ENCODE measurements at regions not wholly inside any gene's neighbourhood (a gene's known extent, or its start where the extent isn't known, plus 50 kb on each side); places are given as distances from the start of the nearest gene placed in this dataset.

DNA sequence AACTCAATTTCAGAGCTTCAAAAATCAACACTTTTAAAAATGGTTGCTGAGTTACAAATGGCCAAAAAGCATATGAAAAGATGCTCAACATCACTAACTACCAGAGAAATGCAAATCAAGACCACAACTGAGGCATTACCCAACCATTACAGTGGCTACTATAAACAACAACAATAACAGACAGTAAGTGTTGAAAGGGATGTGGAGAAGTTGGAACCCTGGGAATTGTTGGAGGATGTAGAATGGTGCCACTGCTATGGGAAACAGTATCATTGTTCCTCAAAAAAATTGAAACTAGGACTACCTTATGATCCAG is 173.3 kb upstream of the SPRED2 start:
- H3K27ac ChIP-seq (ENCODE audit: low read depth in 2 of 2, low read length in 1 of 2), result no peak overlapping the region
- no peak for DNase-seq
- CTCF ChIA-PET, result no interaction called here
- H2AFZ ChIP-seq (ENCODE audit: low read depth), result no peak overlapping the region
- H3K9me3 ChIP-seq, result no peaks in the 10 kb centered on the region
- H3K4me2 ChIP-seq, result no peak overlapping the region
- no peak overlapping the region for H3K9ac ChIP-seq
- POLR2A ChIA-PET, result no interaction called here
- TF ChIP-seq RXRA (IDR thresholded peaks at IDR 0.05; ENCODE audit: borderline replicate concordance, low read depth) (no peak), FOXM1 (IDR thresholded peaks at IDR 0.05; ENCODE audit: low read depth) (no peak), TAF1 (IDR thresholded peaks at IDR 0.05; ENCODE audit: borderline replicate concordance, low read depth, low read length) (no peak), YY1 (IDR thresholded peaks at IDR 0.05; ENCODE audit: low read depth) (no peak), FOXJ3 (CRISPR knock-in tag; IDR thresholded peaks at IDR 0.05) (no peak), GATA2 (CRISPR knock-in tag; IDR thresholded peaks at IDR 0.05) (no peak), RCOR1 (IDR thresholded peaks at IDR 0.05; ENCODE audit: low read length) (no peak), RAD21 (IDR thresholded peaks at IDR 0.05; ENCODE audit: low read length) (no peak), NRF1 (IDR thresholded peaks at IDR 0.05; ENCODE audit: low read depth, low read length) (no peak), CHD2 (IDR thresholded peaks at IDR 0.05; ENCODE audit: low read length, partially characterized antibody) (no peak), RFX5 (IDR thresholded peaks at IDR 0.05; ENCODE audit: low read length) (no peak), SMC3 (IDR thresholded peaks at IDR 0.05; ENCODE audit: low read depth, low read length) (no peak), TCF12 (IDR thresholded peaks at IDR 0.05) (no peak)
- TF ChIP-seq, protein P1, sequence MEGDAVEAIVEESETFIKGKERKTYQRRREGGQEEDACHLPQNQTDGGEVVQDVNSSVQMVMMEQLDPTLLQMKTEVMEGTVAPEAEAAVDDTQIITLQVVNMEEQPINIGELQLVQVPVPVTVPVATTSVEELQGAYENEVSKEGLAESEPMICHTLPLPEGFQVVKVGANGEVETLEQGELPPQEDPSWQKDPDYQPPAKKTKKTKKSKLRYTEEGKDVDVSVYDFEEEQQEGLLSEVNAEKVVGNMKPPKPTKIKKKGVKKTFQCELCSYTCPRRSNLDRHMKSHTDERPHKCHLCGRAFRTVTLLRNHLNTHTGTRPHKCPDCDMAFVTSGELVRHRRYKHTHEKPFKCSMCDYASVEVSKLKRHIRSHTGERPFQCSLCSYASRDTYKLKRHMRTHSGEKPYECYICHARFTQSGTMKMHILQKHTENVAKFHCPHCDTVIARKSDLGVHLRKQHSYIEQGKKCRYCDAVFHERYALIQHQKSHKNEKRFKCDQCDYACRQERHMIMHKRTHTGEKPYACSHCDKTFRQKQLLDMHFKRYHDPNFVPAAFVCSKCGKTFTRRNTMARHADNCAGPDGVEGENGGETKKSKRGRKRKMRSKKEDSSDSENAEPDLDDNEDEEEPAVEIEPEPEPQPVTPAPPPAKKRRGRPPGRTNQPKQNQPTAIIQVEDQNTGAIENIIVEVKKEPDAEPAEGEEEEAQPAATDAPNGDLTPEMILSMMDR (IDR thresholded peaks at IDR 0.05), result no peak
- TF ChIP-seq, protein P2, sequence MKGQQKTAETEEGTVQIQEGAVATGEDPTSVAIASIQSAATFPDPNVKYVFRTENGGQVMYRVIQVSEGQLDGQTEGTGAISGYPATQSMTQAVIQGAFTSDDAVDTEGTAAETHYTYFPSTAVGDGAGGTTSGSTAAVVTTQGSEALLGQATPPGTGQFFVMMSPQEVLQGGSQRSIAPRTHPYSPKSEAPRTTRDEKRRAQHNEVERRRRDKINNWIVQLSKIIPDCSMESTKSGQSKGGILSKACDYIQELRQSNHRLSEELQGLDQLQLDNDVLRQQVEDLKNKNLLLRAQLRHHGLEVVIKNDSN (IDR thresholded peaks at IDR 0.05; ENCODE audit: borderline replicate concordance, low read depth), result no peak
- no peaks in the 10 kb centered on the region for H3K4me1 ChIP-seq (ENCODE audit: control insufficient read depth in 1 of 2, insufficient read depth in 2 of 2, low read depth in 1 of 2, low read length in 1 of 2)
- H3K27me3 ChIP-seq (ENCODE audit: insufficient read depth), result no peaks in the 10 kb centered on the region
- no peaks in the 10 kb centered on the region for H3F3A ChIP-seq (replicated peaks; ENCODE audit: insufficient read depth)
- no peaks in the 10 kb centered on the region for H3K9me2 ChIP-seq
- H3K4me3 ChIP-seq (ENCODE audit: low read depth in 2 of 2, low read length in 1 of 2), result no peak overlapping the region
- no peaks in the 10 kb centered on the region for H4K20me1 ChIP-seq (ENCODE audit: insufficient read depth)
- H3K79me2 ChIP-seq (ENCODE audit: insufficient read depth), result no peaks in the 10 kb centered on the region
- no peaks in the 10 kb centered on the region for H3K36me3 ChIP-seq (replicated peaks in 1 of 2; ENCODE audit: control insufficient read depth in 1 of 2, insufficient read depth in 2 of 2, low read length in 1 of 2)

DNA sequence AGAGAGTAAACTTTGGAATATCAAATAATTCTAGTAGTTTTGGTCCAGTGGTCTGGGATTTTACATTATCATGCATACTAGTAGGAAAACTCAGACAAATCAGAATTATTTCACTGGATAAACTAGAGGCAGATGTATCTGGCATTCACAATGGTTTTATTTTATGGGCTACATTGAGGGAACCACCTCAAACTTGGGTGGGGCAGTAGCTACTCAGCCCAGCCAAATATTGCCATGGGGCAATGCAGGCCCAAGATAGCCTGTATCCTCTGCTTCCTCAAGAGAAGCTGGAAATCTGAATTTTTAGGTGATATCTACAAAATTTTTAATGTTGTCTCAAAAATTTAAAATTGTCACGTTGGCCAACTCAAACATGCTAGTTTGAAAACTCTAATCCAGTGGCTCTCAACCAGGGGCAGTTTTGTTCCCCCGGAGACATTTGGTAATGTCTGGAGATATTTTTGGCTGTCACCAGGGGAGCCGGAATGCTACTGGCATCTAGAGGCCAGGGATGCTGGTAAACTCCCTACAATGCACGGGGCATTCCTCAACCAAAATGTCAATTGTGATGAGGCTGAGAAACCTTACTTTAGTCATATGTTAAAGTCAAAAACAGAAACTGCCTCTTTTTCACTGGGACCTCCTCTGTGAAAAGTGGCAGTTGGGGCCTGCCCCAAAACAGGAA is 172.8 kb upstream of the SPRED2 start:
- Histone ChIP-seq H2AFZ (ENCODE audit: low read depth) (no peak overlapping the region), H3K36me3 (replicated peaks in 1 of 2; ENCODE audit: control insufficient read depth in 1 of 2, insufficient read depth in 2 of 2, low read length in 1 of 2) (no peaks in the 10 kb centered on the region), H3K9me2 (no peaks in the 10 kb centered on the region), H3K79me2 (ENCODE audit: insufficient read depth) (no peaks in the 10 kb centered on the region), H4K20me1 (ENCODE audit: insufficient read depth) (no peaks in the 10 kb centered on the region), H3K9me3 (no peaks in the 10 kb centered on the region), H3K4me3 (ENCODE audit: low read depth in 2 of 2, low read length in 1 of 2) (no peak overlapping the region), H3K4me2 (no peak overlapping the region), H3K4me1 (ENCODE audit: control insufficient read depth in 1 of 2, insufficient read depth in 2 of 2, low read depth in 1 of 2, low read length in 1 of 2) (no peaks in the 10 kb centered on the region), H3F3A (replicated peaks; ENCODE audit: insufficient read depth) (no peaks in the 10 kb centered on the region), H3K9ac (no peak overlapping the region), H3K27me3 (ENCODE audit: insufficient read depth) (no peaks in the 10 kb centered on the region), H3K27ac (ENCODE audit: low read depth in 2 of 2, low read length in 1 of 2) (no peak overlapping the region)
- POLR2A ChIA-PET, result no interaction called here
- CTCF ChIA-PET, result no interaction called here
- WGBS (ENCODE audit: low lambda C conversion rate), result 86% methylated on average over 4 of the region's 4 CpGs
- DNase-seq, result no peak
- no peak for TF ChIP-seq FOXM1 (IDR thresholded peaks at IDR 0.05; ENCODE audit: low read depth)
- no peak for TF ChIP-seq GABPA (IDR thresholded peaks at IDR 0.05; ENCODE audit: low read depth)
- no peak for TF ChIP-seq NRF1 (IDR thresholded peaks at IDR 0.05; ENCODE audit: low read depth, low read length)
- TF ChIP-seq, protein P3, sequence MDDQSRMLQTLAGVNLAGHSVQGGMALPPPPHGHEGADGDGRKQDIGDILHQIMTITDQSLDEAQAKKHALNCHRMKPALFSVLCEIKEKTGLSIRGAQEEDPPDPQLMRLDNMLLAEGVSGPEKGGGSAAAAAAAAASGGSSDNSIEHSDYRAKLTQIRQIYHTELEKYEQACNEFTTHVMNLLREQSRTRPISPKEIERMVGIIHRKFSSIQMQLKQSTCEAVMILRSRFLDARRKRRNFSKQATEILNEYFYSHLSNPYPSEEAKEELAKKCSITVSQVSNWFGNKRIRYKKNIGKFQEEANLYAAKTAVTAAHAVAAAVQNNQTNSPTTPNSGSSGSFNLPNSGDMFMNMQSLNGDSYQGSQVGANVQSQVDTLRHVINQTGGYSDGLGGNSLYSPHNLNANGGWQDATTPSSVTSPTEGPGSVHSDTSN (IDR thresholded peaks at IDR 0.05), result no peak
- no peak for TF ChIP-seq MXI1 (IDR thresholded peaks at IDR 0.05; ENCODE audit: low read depth, low read length)
- TF ChIP-seq, protein P4, sequence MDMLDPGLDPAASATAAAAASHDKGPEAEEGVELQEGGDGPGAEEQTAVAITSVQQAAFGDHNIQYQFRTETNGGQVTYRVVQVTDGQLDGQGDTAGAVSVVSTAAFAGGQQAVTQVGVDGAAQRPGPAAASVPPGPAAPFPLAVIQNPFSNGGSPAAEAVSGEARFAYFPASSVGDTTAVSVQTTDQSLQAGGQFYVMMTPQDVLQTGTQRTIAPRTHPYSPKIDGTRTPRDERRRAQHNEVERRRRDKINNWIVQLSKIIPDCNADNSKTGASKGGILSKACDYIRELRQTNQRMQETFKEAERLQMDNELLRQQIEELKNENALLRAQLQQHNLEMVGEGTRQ (IDR thresholded peaks at IDR 0.05; ENCODE audit: borderline replicate concordance, low read depth, low read length), result no peak
- TF ChIP-seq, protein P5, sequence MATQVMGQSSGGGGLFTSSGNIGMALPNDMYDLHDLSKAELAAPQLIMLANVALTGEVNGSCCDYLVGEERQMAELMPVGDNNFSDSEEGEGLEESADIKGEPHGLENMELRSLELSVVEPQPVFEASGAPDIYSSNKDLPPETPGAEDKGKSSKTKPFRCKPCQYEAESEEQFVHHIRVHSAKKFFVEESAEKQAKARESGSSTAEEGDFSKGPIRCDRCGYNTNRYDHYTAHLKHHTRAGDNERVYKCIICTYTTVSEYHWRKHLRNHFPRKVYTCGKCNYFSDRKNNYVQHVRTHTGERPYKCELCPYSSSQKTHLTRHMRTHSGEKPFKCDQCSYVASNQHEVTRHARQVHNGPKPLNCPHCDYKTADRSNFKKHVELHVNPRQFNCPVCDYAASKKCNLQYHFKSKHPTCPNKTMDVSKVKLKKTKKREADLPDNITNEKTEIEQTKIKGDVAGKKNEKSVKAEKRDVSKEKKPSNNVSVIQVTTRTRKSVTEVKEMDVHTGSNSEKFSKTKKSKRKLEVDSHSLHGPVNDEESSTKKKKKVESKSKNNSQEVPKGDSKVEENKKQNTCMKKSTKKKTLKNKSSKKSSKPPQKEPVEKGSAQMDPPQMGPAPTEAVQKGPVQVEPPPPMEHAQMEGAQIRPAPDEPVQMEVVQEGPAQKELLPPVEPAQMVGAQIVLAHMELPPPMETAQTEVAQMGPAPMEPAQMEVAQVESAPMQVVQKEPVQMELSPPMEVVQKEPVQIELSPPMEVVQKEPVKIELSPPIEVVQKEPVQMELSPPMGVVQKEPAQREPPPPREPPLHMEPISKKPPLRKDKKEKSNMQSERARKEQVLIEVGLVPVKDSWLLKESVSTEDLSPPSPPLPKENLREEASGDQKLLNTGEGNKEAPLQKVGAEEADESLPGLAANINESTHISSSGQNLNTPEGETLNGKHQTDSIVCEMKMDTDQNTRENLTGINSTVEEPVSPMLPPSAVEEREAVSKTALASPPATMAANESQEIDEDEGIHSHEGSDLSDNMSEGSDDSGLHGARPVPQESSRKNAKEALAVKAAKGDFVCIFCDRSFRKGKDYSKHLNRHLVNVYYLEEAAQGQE (IDR thresholded peaks at IDR 0.05; ENCODE audit: low read depth, low read length), result no peak
- no peak for TF ChIP-seq NFIC (IDR thresholded peaks at IDR 0.05; ENCODE audit: borderline replicate concordance)
- no peak for TF ChIP-seq JUND (IDR thresholded peaks at IDR 0.05)
- TF ChIP-seq TAF1 (IDR thresholded peaks at IDR 0.05; ENCODE audit: borderline replicate concordance, low read depth, low read length), result no peak
- no peak for TF ChIP-seq SMC3 (IDR thresholded peaks at IDR 0.05; ENCODE audit: low read depth, low read length)
